22Rv1 (cell line): ENCODE measurements at regions not wholly inside any gene's neighbourhood (a gene's known extent, or its start where the extent isn't known, plus 50 kb on each side); places are given as distances from the start of the nearest gene placed in this dataset.

Experiments
- ZFX ChIP-seq: fragments of 450-650 bp; IDR thresholded peaks from 2 replicates; pipeline ENCODE4 v1.6.1; 2017; ENCODE audit warnings: antibody characterized with exemption, borderline replicate concordance
- TF ChIP-seq, protein P1 (sequence below): fragments of 450-650 bp; IDR thresholded peaks from 2 replicates; pipeline ENCODE4 v1.5.1; 2017; ENCODE audit warnings: mild to moderate bottlenecking

DNA sequence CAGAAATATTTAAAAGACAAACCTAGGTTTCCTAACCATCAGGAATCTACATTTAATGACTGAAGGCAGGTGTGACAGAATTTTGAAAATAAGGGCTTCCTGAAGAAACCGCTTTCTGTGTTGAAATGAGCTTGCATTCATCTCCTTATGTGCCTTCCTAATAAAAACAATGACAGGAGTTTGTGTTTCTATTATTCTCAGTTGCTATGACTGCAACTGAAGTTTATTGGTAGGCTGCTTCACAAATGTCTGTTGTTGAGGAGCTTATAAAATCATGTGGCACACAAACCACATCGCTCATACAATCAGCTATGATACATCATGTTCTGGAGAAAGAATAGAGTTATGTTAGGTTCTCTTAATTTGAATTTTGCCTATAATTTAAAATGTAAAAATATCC is 362.7 kb upstream of the SLC8A1 start:
- TF ChIP-seq, protein P1, sequence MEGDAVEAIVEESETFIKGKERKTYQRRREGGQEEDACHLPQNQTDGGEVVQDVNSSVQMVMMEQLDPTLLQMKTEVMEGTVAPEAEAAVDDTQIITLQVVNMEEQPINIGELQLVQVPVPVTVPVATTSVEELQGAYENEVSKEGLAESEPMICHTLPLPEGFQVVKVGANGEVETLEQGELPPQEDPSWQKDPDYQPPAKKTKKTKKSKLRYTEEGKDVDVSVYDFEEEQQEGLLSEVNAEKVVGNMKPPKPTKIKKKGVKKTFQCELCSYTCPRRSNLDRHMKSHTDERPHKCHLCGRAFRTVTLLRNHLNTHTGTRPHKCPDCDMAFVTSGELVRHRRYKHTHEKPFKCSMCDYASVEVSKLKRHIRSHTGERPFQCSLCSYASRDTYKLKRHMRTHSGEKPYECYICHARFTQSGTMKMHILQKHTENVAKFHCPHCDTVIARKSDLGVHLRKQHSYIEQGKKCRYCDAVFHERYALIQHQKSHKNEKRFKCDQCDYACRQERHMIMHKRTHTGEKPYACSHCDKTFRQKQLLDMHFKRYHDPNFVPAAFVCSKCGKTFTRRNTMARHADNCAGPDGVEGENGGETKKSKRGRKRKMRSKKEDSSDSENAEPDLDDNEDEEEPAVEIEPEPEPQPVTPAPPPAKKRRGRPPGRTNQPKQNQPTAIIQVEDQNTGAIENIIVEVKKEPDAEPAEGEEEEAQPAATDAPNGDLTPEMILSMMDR, result no peak
- no peak for TF ChIP-seq ZFX
